ENCODE measurements at regions not wholly inside any gene's neighbourhood (a gene's known extent, or its start where the extent isn't known, plus 50 kb on each side); places are given as distances from the start of the nearest gene placed in this dataset.
A peak's percentile ranks its signal among the peaks of the same experiment; 100 is the strongest.

- H3K4me3 ChIP-seq (ENCODE audit: low read length): no peak overlapping the region
- no peak for DNase-seq (ENCODE audit: low read depth)
- no peak for TF ChIP-seq CTCF (conservative IDR thresholded peaks at IDR 0.05; ENCODE audit: low read length)
These were observed 186.3 kb upstream of the MME start for GRCh38 chr3:154893813-154894212.

- no peak for DNase-seq (ENCODE audit: low read depth)
- no peak overlapping the region for H3K4me3 ChIP-seq (ENCODE audit: low read length)
- no peak for TF ChIP-seq CTCF (conservative IDR thresholded peaks at IDR 0.05; ENCODE audit: low read length)
These were observed 190.9 kb upstream of the MME start for GRCh38 chr3:154889227-154889634.

- no peak for TF ChIP-seq CTCF (conservative IDR thresholded peaks at IDR 0.05; ENCODE audit: low read length)
- no peak overlapping the region for H3K4me3 ChIP-seq (ENCODE audit: low read length)
- no peak for DNase-seq (ENCODE audit: low read depth)
These were observed 192.2 kb upstream of the MME start for GRCh38 chr3:154887869-154888268.

- H3K4me3 ChIP-seq (ENCODE audit: low read length): no peak overlapping the region
- peak; percentile 100 for DNase-seq (ENCODE audit: low read depth)
- TF ChIP-seq CTCF (conservative IDR thresholded peaks at IDR 0.05; ENCODE audit: low read length): no peak
These were observed 193.7 kb upstream of the MME start for GRCh38 chr3:154886437-154886836.

- TF ChIP-seq CTCF (conservative IDR thresholded peaks at IDR 0.05; ENCODE audit: low read length): no peak
- H3K4me3 ChIP-seq (ENCODE audit: low read length): no peak overlapping the region
- DNase-seq (ENCODE audit: low read depth): no peak
These were observed 194.7 kb upstream of the MME start for GRCh38 chr3:154885418-154885817.

GRCh38 chr3:154884952-154885351, 195.2 kb upstream of the MME start:
- no peak for TF ChIP-seq CTCF (conservative IDR thresholded peaks at IDR 0.05; ENCODE audit: low read length)
- H3K4me3 ChIP-seq (ENCODE audit: low read length): no peak overlapping the region
- peak; percentile 81 for DNase-seq (ENCODE audit: low read depth)

- no peak for DNase-seq (ENCODE audit: low read depth)
- no peak for TF ChIP-seq CTCF (conservative IDR thresholded peaks at IDR 0.05; ENCODE audit: low read length)
- no peak overlapping the region for H3K4me3 ChIP-seq (ENCODE audit: low read length)
These were observed 205.0 kb upstream of the MME start for GRCh38 chr3:154875142-154875541.

Data from AG10803 (cell line).